GM18870 (cell line): ENCODE measurements at regions not wholly inside any gene's neighbourhood (a gene's known extent, or its start where the extent isn't known, plus 50 kb on each side); places are given as distances from the start of the nearest gene placed in this dataset.

ENCODE experiments used
- ATAC-seq: cut with Tn5 transposase; IDR thresholded peaks from one replicate; pipeline ENCODE4 v1.9.1; 2021; ENCODE audit warnings: moderate library complexity; ENCODE audit not compliant: unreplicated experiment

DNA sequence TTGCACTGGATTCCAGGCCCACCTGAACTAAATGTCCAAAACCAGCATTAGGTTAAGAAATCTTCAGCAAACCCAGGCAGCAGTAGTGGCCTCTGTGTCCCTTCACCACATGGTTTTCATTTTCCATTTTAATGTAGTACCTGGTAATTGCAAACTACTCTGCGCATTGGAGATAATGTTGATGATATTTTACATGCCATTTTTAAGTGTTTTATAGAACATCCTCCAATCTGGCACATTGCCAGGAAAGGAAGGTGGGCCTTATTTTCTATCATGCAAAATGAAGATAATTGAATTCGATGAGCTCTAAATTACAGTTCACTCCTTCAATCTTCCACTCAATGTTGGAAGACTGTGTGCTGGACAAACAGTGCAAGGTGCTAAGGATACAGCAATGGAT lies 89.5 kb downstream of the ZC3H11B start:
- no peak for ATAC-seq

DNA sequence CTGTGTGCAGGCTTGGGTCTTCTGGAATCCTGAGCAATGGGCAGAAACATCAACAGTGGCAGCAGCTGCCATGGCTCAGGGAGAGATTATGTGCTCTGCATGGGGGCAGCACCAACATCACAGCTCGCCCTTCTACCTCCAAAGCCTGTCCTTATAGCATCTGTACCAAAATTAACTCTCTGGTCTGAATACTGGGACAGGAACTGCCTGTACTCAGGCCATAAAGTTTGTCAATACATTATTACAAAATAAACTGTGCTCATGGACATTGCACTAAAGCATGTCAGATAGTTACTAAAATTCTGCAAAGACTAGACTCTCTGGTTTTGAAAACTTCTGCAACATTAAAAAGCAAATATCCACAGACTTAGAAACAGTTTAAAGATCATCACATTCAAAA lies 91.6 kb downstream of the ZC3H11B start:
- ATAC-seq: no peak

GRCh38 chr1:219520241-219520640 lies 92.7 kb downstream of the ZC3H11B start:
- no peak for ATAC-seq

DNA sequence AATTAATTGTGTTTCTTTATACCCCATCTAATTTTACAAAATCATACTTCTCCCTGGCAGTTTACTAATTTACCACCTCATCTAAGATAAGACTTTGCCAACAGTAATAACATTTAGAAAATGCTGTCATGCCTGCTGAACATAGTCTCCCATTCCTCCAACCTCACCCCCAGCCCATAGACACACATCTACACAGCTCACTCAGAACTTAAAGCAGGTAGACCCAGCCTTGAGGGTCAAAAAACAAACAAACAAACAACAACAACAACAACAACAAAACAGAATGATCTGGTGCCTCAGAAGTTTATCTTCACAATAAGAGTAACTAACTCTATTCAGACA lies 94.0 kb downstream of the ZC3H11B start:
- no peak for ATAC-seq

- ATAC-seq: no peak
Measured at GRCh38 chr1:219518168-219518906, 94.6 kb downstream of the ZC3H11B start.

DNA sequence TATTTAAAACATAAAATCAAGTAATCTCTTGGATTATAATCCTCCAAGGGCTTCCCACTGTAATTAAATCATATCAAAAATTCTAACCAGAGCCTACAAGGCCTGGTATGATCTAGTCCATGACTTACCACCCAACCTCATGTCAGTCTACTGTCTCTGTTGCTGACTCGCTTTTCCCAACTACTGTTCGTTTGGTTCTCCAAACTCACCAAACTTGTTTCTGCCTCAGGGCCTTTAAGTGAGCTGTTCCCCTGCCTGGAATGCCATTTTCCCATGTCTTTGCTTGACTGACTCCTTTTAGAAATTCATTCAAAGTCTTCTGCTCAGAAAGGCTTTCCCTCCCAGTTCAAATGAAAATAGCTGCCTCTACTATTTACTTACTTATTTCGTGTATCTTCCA lies 95.9 kb downstream of the ZC3H11B start:
- no peak for ATAC-seq

- ATAC-seq: no peak
Measured at GRCh38 chr1:219514728-219515127, 98.2 kb downstream of the ZC3H11B start.

- ATAC-seq: no peak
Measured at GRCh38 chr1:219507437-219507836, 105.5 kb downstream of the ZC3H11B start.

GRCh38 chr1:219506936-219507335 lies 106.0 kb downstream of the ZC3H11B start:
- no peak for ATAC-seq

GRCh38 chr1:219506473-219506899 lies 106.4 kb downstream of the ZC3H11B start:
- no peak for ATAC-seq

- no peak for ATAC-seq
Measured at GRCh38 chr1:219505886-219506285, 107.0 kb downstream of the ZC3H11B start.

GRCh38 chr1:219503604-219504003 lies 109.3 kb downstream of the ZC3H11B start:
- ATAC-seq: no peak

DNA sequence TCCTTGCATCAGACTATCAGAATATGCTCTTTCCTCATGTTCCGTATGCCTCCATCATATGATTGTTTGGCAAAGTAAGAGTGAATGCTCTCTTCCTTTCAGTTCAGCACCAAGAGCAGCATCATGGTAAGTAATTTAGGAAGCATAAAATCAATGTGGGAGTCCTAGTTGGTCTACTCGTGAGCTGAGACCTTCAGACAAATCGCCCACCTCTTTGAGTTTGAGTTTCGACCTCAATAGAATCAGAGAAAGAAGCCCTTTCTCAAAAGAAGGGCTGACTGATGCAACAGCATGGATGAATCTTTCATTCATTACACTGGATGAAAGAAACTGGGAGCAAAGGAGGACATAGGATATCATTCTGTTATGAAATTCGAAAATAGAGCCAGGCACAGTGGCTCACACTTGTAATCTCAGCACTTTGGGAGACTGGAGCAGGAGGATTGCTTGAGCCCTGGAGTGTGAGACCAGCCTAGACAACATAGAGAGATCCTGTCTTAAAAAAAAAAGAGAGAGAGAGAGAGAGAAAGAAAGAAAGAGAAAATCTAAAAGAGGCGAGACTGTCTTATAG lies 112.5 kb downstream of the ZC3H11B start:
- no peak for ATAC-seq

DNA sequence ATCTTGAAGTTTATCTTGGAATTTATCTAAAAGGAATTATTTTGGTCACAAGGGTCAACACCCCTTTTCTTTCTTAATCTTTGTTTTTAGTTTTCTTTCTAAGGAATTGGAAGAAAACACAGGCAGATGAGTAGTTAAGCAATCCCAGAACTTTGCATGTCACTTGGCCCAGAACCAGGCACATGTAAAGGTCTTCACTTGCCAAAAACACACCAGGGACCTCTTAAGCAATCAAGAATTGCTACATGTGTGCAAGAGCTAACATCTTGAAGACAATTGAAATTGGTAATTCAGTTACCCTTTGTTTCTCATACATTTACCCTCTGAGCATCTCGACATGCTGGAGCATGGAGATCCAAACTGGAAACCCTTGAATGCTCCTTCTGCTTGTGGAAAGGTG lies 114.2 kb downstream of the ZC3H11B start:
- no peak for ATAC-seq

DNA sequence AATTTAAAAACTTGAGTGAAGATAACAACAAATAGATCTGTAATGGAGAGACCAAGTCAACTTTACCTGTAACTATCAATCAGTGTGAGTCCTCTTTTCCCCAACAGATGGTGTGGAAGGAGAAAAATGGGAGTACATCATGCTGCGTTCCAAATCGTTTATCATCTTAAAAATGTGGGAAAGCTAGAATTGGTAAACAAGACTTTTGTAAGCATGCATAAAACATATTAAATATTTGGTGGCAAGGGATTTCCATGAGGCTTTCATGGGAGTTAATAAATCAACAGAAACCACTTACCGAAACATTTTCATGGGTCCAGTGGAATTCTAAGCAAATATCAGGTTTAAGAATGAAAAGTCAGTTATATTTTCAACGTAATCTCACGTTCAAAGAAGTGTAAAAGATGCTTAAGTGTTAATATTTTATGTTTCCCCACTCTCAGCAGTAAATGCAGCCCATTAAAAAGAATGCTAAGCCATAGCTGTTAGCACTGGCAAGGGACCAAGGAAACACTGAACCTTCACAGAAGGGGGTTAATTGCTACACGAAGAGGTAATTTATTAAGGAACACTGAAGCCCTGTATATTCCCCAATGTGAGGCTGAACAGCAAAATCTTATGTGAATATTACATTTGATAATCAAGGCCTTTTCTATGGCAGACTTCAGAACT lies 117.0 kb downstream of the ZC3H11B start:
- ATAC-seq: no peak

GRCh38 chr1:219492717-219493116 lies 120.2 kb downstream of the ZC3H11B start:
- no peak for ATAC-seq

- no peak for ATAC-seq
Measured at GRCh38 chr1:219490566-219490965, 122.3 kb downstream of the ZC3H11B start.

DNA sequence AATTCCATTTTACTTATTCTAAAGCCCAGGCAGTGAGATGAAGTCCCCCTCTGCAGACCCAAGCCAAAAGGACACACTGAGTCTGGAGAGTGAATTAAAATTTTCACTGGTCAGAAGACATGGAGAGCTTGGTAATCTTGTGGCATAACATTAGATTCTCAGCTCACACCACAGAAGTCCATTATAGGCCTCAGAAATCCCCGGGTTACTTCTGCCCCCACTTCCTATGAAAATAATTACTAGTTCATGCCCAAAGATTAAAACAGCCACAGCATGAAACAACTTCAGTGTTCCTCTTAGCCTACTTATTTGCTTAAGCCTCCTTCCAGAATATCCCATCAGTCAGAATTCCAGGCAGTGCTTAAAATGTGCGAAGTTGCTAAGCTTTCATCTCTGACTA lies 123.3 kb downstream of the ZC3H11B start:
- ATAC-seq: no peak

- ATAC-seq: no peak
Measured at GRCh38 chr1:219488275-219488674, 124.6 kb downstream of the ZC3H11B start.

- ATAC-seq: no peak
Measured at GRCh38 chr1:219483530-219483929, 129.4 kb downstream of the ZC3H11B start.

GRCh38 chr1:219480011-219480410 lies 132.9 kb downstream of the ZC3H11B start:
- no peak for ATAC-seq

DNA sequence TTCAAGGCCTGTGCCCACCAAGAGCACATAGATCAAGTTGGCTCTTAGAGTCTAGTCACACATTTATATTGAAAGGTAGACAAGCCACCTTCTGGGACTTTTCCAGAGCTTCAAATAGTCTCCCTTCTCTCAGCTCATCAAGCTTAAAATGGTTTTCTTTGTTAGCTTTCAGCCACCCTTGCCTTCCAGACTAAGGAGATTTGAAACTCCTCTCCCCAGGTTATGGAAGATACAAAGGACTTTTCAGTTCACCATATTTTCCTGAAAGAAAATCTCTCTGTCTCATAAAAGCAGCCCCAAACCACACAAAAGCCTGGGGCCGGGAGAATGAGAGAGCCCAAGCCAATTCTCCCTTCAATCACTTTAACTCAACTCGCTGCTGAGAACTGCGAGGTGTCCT lies 134.1 kb downstream of the ZC3H11B start:
- no peak for ATAC-seq
